Suprapubic skin (tissue), 4 donors: ENCODE measurements at regions not wholly inside any gene's neighbourhood (a gene's known extent, or its start where the extent isn't known, plus 50 kb on each side); places are given as distances from the start of the nearest gene placed in this dataset.

ENCODE experiments used
- POLR2A ChIP-seq, 2 donors: fragments of 450-650 bp; IDR thresholded peaks; one replicate each; pipeline ENCODE4 v1.6.1; 2017; ENCODE audit warnings: antibody characterized with exemption in 2 of 2, mild to moderate bottlenecking in 2 of 2, moderate library complexity in 2 of 2
- POLR2AphosphoS5 ChIP-seq, 3 donors: sonication (generic); formaldehyde crosslinking; IDR thresholded peaks; one replicate each; pipeline ENCODE4 v1.6.1; 2017; ENCODE audit warnings: antibody characterized with exemption in 3 of 3
- TF ChIP-seq, protein P1 (sequence below), 2 donors: fragments of 200-600 bp in 1 of 2; fragments of 450-650 bp in 1 of 2; sonication (generic) in 1 of 2; IDR thresholded peaks; one replicate each; pipeline ENCODE4 v1.5.1; 2016 to 2019; ENCODE audit warnings: antibody characterized with exemption in 2 of 2, mild to moderate bottlenecking in 1 of 2, moderate library complexity in 1 of 2

DNA sequence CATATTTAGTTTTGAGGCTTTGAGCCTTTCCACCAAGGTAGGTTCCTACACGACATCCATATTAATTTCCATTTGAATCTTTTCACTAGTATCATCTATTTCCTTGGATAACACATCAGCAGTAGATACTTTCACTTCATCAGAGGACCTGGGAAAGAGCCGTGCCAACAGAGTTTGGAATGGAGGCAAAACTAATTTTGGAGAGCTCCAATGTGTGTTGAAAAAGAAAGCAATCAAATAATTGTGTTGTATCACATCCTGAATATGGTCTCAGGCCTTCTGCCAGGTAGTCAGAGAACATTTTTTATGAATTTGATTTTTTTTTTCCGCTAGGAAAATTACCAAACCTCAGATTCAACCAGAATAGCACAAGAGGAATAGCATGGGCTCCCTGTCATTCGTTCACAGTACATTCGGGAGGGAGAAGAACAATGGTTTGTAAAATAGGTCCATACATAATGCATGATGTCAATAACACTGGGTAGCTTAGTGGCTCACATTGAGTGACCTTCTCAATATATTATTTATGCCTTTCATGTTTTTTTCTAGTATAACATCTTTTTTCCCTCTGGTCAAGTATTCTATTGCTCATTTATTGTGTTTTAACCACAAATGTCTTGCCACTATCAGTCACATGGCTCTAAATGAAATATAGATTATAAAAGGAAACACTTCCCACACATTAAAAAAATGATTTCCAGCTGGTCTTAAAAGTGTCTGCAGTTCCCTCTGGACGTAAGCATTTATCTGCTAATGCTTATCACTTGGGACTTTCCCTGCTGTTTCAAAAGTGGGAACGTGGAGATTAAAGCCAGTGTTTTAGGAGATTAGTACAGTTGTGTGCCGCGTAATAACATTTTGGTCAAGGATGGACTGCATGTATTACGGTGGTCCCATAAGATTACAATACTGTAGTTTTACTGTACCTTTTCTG is 68.6 kb upstream of the RAPH1 start:
- TF ChIP-seq, protein P1, sequence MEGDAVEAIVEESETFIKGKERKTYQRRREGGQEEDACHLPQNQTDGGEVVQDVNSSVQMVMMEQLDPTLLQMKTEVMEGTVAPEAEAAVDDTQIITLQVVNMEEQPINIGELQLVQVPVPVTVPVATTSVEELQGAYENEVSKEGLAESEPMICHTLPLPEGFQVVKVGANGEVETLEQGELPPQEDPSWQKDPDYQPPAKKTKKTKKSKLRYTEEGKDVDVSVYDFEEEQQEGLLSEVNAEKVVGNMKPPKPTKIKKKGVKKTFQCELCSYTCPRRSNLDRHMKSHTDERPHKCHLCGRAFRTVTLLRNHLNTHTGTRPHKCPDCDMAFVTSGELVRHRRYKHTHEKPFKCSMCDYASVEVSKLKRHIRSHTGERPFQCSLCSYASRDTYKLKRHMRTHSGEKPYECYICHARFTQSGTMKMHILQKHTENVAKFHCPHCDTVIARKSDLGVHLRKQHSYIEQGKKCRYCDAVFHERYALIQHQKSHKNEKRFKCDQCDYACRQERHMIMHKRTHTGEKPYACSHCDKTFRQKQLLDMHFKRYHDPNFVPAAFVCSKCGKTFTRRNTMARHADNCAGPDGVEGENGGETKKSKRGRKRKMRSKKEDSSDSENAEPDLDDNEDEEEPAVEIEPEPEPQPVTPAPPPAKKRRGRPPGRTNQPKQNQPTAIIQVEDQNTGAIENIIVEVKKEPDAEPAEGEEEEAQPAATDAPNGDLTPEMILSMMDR (IDR thresholded peaks at IDR 0.05) = no peak
- TF ChIP-seq POLR2A (IDR thresholded peaks at IDR 0.05) (no peak), POLR2AphosphoS5 (IDR thresholded peaks at IDR 0.05) (no peak)
